ENCODE measurements at regions not wholly inside any gene's neighbourhood (a gene's known extent, or its start where the extent isn't known, plus 50 kb on each side); places are given as distances from the start of the nearest gene placed in this dataset.

- no peaks in the 10 kb centered on the region for H3K4me1 ChIP-seq (ENCODE audit: insufficient read depth, low read length, poor library complexity, severe bottlenecking)
These were observed 307.3 kb upstream of the SATB1 start for GRCh38 chr3:18732474-18732873.

GRCh38 chr3:18730491-18730890 lies 305.4 kb upstream of the SATB1 start:
- intact Hi-C loops (cut with micrococcal nuclease; ENCODE audit: unreplicated experiment): no loop called here
- no peak for TF ChIP-seq EZH2 (IDR thresholded peaks at IDR 0.05; ENCODE audit: borderline replicate concordance, low read depth, low read length, poor library complexity, severe bottlenecking)
- TF ChIP-seq, protein P1, sequence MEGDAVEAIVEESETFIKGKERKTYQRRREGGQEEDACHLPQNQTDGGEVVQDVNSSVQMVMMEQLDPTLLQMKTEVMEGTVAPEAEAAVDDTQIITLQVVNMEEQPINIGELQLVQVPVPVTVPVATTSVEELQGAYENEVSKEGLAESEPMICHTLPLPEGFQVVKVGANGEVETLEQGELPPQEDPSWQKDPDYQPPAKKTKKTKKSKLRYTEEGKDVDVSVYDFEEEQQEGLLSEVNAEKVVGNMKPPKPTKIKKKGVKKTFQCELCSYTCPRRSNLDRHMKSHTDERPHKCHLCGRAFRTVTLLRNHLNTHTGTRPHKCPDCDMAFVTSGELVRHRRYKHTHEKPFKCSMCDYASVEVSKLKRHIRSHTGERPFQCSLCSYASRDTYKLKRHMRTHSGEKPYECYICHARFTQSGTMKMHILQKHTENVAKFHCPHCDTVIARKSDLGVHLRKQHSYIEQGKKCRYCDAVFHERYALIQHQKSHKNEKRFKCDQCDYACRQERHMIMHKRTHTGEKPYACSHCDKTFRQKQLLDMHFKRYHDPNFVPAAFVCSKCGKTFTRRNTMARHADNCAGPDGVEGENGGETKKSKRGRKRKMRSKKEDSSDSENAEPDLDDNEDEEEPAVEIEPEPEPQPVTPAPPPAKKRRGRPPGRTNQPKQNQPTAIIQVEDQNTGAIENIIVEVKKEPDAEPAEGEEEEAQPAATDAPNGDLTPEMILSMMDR (conservative IDR thresholded peaks at IDR 0.05; ENCODE audit: low read depth, low read length): no peak

More at GRCh38 chr3:18732474-18732873, 307.3 kb upstream of the SATB1 start:
- no peaks in the 10 kb centered on the region for H3K27me3 ChIP-seq (replicated peaks; ENCODE audit: insufficient read depth, low read depth, low read length, poor library complexity)
- H3K27ac ChIP-seq (ENCODE audit: low read depth, low read length, poor library complexity, severe bottlenecking): no peak overlapping the region
- CTCF ChIA-PET: no interaction called here
- H3K9me3 ChIP-seq (ENCODE audit: low read depth, low read length, poor library complexity, severe bottlenecking): no peaks in the 10 kb centered on the region
- no peaks in the 10 kb centered on the region for H3K36me3 ChIP-seq (ENCODE audit: insufficient read depth, low read length, poor library complexity, severe bottlenecking)
- H3K4me3 ChIP-seq (ENCODE audit: low read depth, low read length, poor library complexity, severe bottlenecking): no peak overlapping the region
- BruUV-seq (replicated peaks): no TSS peak
- no peak for DNase-seq (ENCODE audit: low spot score)
- POLR2A ChIA-PET (ENCODE audit: low non-redundant PET): no interaction called here
- intact Hi-C loops (cut with micrococcal nuclease; ENCODE audit: unreplicated experiment): no loop called here
- TF ChIP-seq EZH2 (IDR thresholded peaks at IDR 0.05; ENCODE audit: borderline replicate concordance, low read depth, low read length, poor library complexity, severe bottlenecking): no peak
- TF ChIP-seq, protein P1 (conservative IDR thresholded peaks at IDR 0.05; ENCODE audit: low read depth, low read length): no peak

DNA sequence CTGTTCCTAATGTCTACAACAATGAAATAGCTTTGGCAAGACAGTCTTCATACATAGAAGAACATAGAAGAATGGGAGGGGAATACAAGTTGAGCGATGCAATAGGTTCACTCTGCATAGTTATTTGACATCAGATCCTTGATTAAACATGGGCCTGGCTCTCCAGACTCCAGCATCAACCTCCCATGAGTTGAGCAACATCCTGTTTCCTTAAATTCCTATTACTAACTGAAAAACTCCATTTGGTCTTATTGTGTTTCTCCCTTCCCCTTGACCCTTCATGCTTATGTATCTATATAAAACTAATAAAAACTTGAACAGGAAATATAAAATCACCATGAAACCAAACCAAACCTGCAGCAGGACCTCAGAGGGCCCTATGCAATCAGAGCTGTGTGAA lies 304.5 kb upstream of the SATB1 start:
- Histone ChIP-seq H3K4me3 (ENCODE audit: low read depth, low read length, poor library complexity, severe bottlenecking) (no peak overlapping the region), H3K4me1 (ENCODE audit: insufficient read depth, low read length, poor library complexity, severe bottlenecking) (no peaks in the 10 kb centered on the region), H3K9me3 (ENCODE audit: low read depth, low read length, poor library complexity, severe bottlenecking) (no peaks in the 10 kb centered on the region), H3K27ac (ENCODE audit: low read depth, low read length, poor library complexity, severe bottlenecking) (no peak overlapping the region), H3K36me3 (ENCODE audit: insufficient read depth, low read length, poor library complexity, severe bottlenecking) (no peaks in the 10 kb centered on the region), H3K27me3 (replicated peaks; ENCODE audit: insufficient read depth, low read depth, low read length, poor library complexity) (no peaks in the 10 kb centered on the region)
- ChIA-PET POLR2A (ENCODE audit: low non-redundant PET) (no interaction called here), CTCF (no interaction called here)
- peak; percentile 4 for DNase-seq (ENCODE audit: low spot score)
- intact Hi-C loops (cut with micrococcal nuclease; ENCODE audit: unreplicated experiment): no loop called here
- TF ChIP-seq EZH2 (IDR thresholded peaks at IDR 0.05; ENCODE audit: borderline replicate concordance, low read depth, low read length, poor library complexity, severe bottlenecking): no peak
- TF ChIP-seq, protein P1 (conservative IDR thresholded peaks at IDR 0.05; ENCODE audit: low read depth, low read length): no peak
- BruUV-seq (replicated peaks): no TSS peak

More at GRCh38 chr3:18730491-18730890, 305.4 kb upstream of the SATB1 start:
- no peak overlapping the region for H3K27ac ChIP-seq (ENCODE audit: low read depth, low read length, poor library complexity, severe bottlenecking)
- POLR2A ChIA-PET (ENCODE audit: low non-redundant PET): no interaction called here
- H3K36me3 ChIP-seq (ENCODE audit: insufficient read depth, low read length, poor library complexity, severe bottlenecking): no peaks in the 10 kb centered on the region
- H3K9me3 ChIP-seq (ENCODE audit: low read depth, low read length, poor library complexity, severe bottlenecking): no peaks in the 10 kb centered on the region
- no TSS peak for BruUV-seq (replicated peaks)
- CTCF ChIA-PET: no interaction called here
- H3K4me3 ChIP-seq (ENCODE audit: low read depth, low read length, poor library complexity, severe bottlenecking): no peak overlapping the region
- no peaks in the 10 kb centered on the region for H3K4me1 ChIP-seq (ENCODE audit: insufficient read depth, low read length, poor library complexity, severe bottlenecking)
- DNase-seq (ENCODE audit: low spot score): no peak
- H3K27me3 ChIP-seq (replicated peaks; ENCODE audit: insufficient read depth, low read depth, low read length, poor library complexity): no peaks in the 10 kb centered on the region
